HEK293 (cell line): ENCODE measurements at regions not wholly inside any gene's neighbourhood (a gene's known extent, or its start where the extent isn't known, plus 50 kb on each side); places are given as distances from the start of the nearest gene placed in this dataset.

Experiments
- CTCF ChIA-PET: fragments of 350-600 bp; formaldehyde crosslinking; extraction: SDS; loops from one replicate; lab custom pipeline; 2021; ENCODE audit warnings: antibody characterized with exemption; lab: Yijun Ruan, JAX
- POLR2A ChIA-PET: fragments of 300-600 bp; formaldehyde crosslinking; extraction: SDS; loops from one replicate; lab custom pipeline; 2020; ENCODE audit warnings: antibody characterized with exemption, inconsistent platforms; lab: Yijun Ruan, JAX
- H3K27ac ChIP-seq: fragments of 200-500 bp; sonication (Bioruptor generic); 2 replicates; pipeline ENCODE4 v1.5.1; 2014; ENCODE audit warnings: low read depth, low read length, control low read depth, inconsistent platforms; ENCODE audit errors: extremely low read depth
- H3K36me3 ChIP-seq, 2 experiments: fragments of 200-500 bp in 1 of 2; sonication (Bioruptor generic) in 1 of 2; 1 replicate in 1 of 2; 2 replicates in 1 of 2; pipeline ENCODE4 v1.5.1; 2014 to 2017; ENCODE audit warnings: inconsistent platforms in 2 of 2, low read length in 2 of 2; ENCODE audit not compliant: control insufficient read depth in 2 of 2, insufficient read depth in 1 of 2
- H3K4me1 ChIP-seq: fragments of 200-500 bp; sonication (Bioruptor generic); 2 replicates; pipeline ENCODE4 v1.5.1; 2014; ENCODE audit warnings: mild to moderate bottlenecking, low read length, inconsistent platforms; ENCODE audit not compliant: control insufficient read depth, insufficient read depth
- H3K4me3 ChIP-seq: 2 replicates; pipeline ENCODE4 v1.5.1; 2011; ENCODE audit warnings: low read depth, mild to moderate bottlenecking, control low read depth, low read length, moderate library complexity
- H3K9me3 ChIP-seq: fragments of 200-500 bp; sonication (Bioruptor generic); 2 replicates; pipeline ENCODE4 v1.5.1; 2014; ENCODE audit warnings: low read depth, low read length, inconsistent platforms; ENCODE audit not compliant: control insufficient read depth, insufficient read depth
- BCL6B ChIP-seq: fragments of 450-650 bp; formaldehyde crosslinking; IDR thresholded peaks from 2 replicates; pipeline ENCODE4 v1.5.1; 2017; ENCODE audit warnings: missing biosample characterization, missing genetic modification characterization
- FEZF1 ChIP-seq: fragments of 450-650 bp; formaldehyde crosslinking; IDR thresholded peaks from 2 replicates; pipeline ENCODE4 v1.5.1; 2016; ENCODE audit warnings: missing biosample characterization, missing genetic modification characterization
- HOXC10 ChIP-seq: sonication (generic); formaldehyde crosslinking; IDR thresholded peaks from 2 replicates; pipeline ENCODE4 v1.8.1; 2023; ENCODE audit warnings: mild to moderate bottlenecking, missing genetic modification reagents
- KLF10 ChIP-seq: fragments of 450-650 bp; IDR thresholded peaks from 2 replicates; pipeline ENCODE4 v1.5.1; 2018; ENCODE audit warnings: missing biosample characterization, mild to moderate bottlenecking, missing genetic modification characterization
- MYNN ChIP-seq: fragments of 450-650 bp; formaldehyde crosslinking; IDR thresholded peaks from 2 replicates; pipeline ENCODE4 v1.5.1; 2016; ENCODE audit warnings: missing biosample characterization, missing genetic modification characterization, borderline replicate concordance
- SP3 ChIP-seq: fragments of 450-650 bp; formaldehyde crosslinking; IDR thresholded peaks from 2 replicates; pipeline ENCODE4 v1.5.1; 2016; ENCODE audit warnings: missing biosample characterization, missing genetic modification characterization
- YY2 ChIP-seq: fragments of 450-650 bp; formaldehyde crosslinking; IDR thresholded peaks from 2 replicates; pipeline ENCODE4 v1.5.1; 2016; ENCODE audit warnings: missing biosample characterization, missing genetic modification characterization
- ZBTB11 ChIP-seq: fragments of 450-650 bp; formaldehyde crosslinking; conservative IDR thresholded peaks from 2 replicates; pipeline ENCODE4 v1.5.1; 2016; ENCODE audit warnings: low read depth, missing biosample characterization, missing genetic modification characterization
- ZBTB44 ChIP-seq: fragments of 450-650 bp; IDR thresholded peaks from 2 replicates; pipeline ENCODE4 v1.5.1; 2018; ENCODE audit warnings: missing biosample characterization, mild to moderate bottlenecking, missing genetic modification characterization
- ZBTB49 ChIP-seq: fragments of 450-650 bp; formaldehyde crosslinking; IDR thresholded peaks from 2 replicates; pipeline ENCODE4 v1.5.1; 2016; ENCODE audit warnings: missing biosample characterization, missing genetic modification characterization, low read depth
- ZBTB7A ChIP-seq: fragments of 450-650 bp; formaldehyde crosslinking; IDR thresholded peaks from 2 replicates; pipeline ENCODE4 v1.5.1; 2016; ENCODE audit warnings: low read depth, missing biosample characterization, missing genetic modification characterization
- ZEB2 ChIP-seq: fragments of 450-650 bp; formaldehyde crosslinking; IDR thresholded peaks from 2 replicates; pipeline ENCODE4 v1.5.1; 2016; ENCODE audit warnings: missing biosample characterization, missing genetic modification characterization
- ZNF341 ChIP-seq: fragments of 450-650 bp; formaldehyde crosslinking; IDR thresholded peaks from 2 replicates; pipeline ENCODE4; 2016; ENCODE audit warnings: low read depth, missing biosample characterization, missing genetic modification characterization
- ZNF354C ChIP-seq: fragments of 450-650 bp; formaldehyde crosslinking; IDR thresholded peaks from 2 replicates; pipeline ENCODE4 v1.5.1; 2016; ENCODE audit warnings: missing biosample characterization, missing genetic modification characterization, low read depth, borderline replicate concordance
- ZNF571 ChIP-seq: fragments of 450-650 bp; formaldehyde crosslinking; IDR thresholded peaks from 2 replicates; pipeline ENCODE4 v1.5.0; 2017; ENCODE audit warnings: missing biosample characterization, missing genetic modification characterization
- ZNF600 ChIP-seq: fragments of 450-650 bp; formaldehyde crosslinking; IDR thresholded peaks from 2 replicates; pipeline ENCODE4 v1.5.1; 2016; ENCODE audit warnings: missing biosample characterization, missing genetic modification characterization
- ZNF660 ChIP-seq: fragments of 450-650 bp; IDR thresholded peaks from 2 replicates; pipeline ENCODE4 v1.5.1; 2018; ENCODE audit warnings: missing biosample characterization, mild to moderate bottlenecking, missing genetic modification characterization
- ZNF830 ChIP-seq: fragments of 450-650 bp; IDR thresholded peaks from 2 replicates; pipeline ENCODE4 v1.5.0; 2018; ENCODE audit warnings: missing biosample characterization, missing genetic modification characterization, low read depth, mild to moderate bottlenecking, moderate library complexity
- ZSCAN16 ChIP-seq: fragments of 450-650 bp; formaldehyde crosslinking; IDR thresholded peaks from 2 replicates; pipeline ENCODE4 v1.5.1; 2016; ENCODE audit warnings: missing biosample characterization, missing genetic modification characterization
- ZSCAN18 ChIP-seq: fragments of 450-650 bp; formaldehyde crosslinking; IDR thresholded peaks from 2 replicates; pipeline ENCODE4 v1.5.1; 2016; ENCODE audit warnings: missing biosample characterization, missing genetic modification characterization

GRCh38 chr5:15023266-15023665 lies 151.7 kb upstream of the ANKH start:
- Histone ChIP-seq H3K4me1 (no peaks in the 10 kb centered on the region), H3K27ac (no peak overlapping the region), H3K9me3 (no peaks in the 10 kb centered on the region), H3K36me3 (no peaks in the 10 kb centered on the region), H3K4me3 (no peak overlapping the region)
- CTCF ChIA-PET = no interaction called here
- POLR2A ChIA-PET = no interaction called here
- TF ChIP-seq HOXC10 (no peak), SP3 (no peak), ZSCAN18 (tag by site-specific recombination) (no peak), YY2 (no peak), ZBTB11 (no peak)

- no peaks in the 10 kb centered on the region for H3K9me3 ChIP-seq
- H3K27ac ChIP-seq = no peak overlapping the region
- no peak for TF ChIP-seq ZNF354C (tag by site-specific recombination)
- TF ChIP-seq, all 188 proteins: peak for 0
- ChIA-PET POLR2A (interaction anchor here (0.7 kb wide), 1 partner anchor 380 kb away, joined by 3 read pairs; no protein-coding TSS in a partner anchor), CTCF (interaction anchor here (0.6 to 0.9 kb wide), 2 partner anchors 245 to 295 kb away, joined by 3 to 4 read pairs; no protein-coding TSS in a partner anchor)
- Histone ChIP-seq H3K4me1 (no peaks in the 10 kb centered on the region), H3K36me3 (no peaks in the 10 kb centered on the region), H3K4me3 (no peak overlapping the region)
Observed at GRCh38 chr5:15021266-15022046, 149.9 kb upstream of the ANKH start.

- Histone ChIP-seq H3K36me3 (no peaks in the 10 kb centered on the region), H3K9me3 (no peaks in the 10 kb centered on the region), H3K4me3 (no peak overlapping the region), H3K27ac (no peak overlapping the region), H3K4me1 (no peaks in the 10 kb centered on the region)
- CTCF ChIA-PET = interaction anchor here (0.6 to 0.9 kb wide), 3 partner anchors 244 to 300 kb away, joined by 3 to 4 read pairs (median 3); no protein-coding TSS in a partner anchor
- POLR2A ChIA-PET = no interaction called here
- TF ChIP-seq ZBTB7A (tag by site-specific recombination) (no peak), KLF10 (tag by site-specific recombination) (no peak), MYNN (tag by site-specific recombination) (no peak), ZEB2 (tag by site-specific recombination) (no peak), ZNF600 (tag by site-specific recombination) (no peak), ZBTB44 (tag by site-specific recombination) (no peak), ZNF830 (no peak), ZNF571 (tag by site-specific recombination) (no peak), ZBTB49 (tag by site-specific recombination) (no peak), BCL6B (no peak), ZNF341 (tag by site-specific recombination) (no peak), ZNF660 (tag by site-specific recombination) (no peak), FEZF1 (tag by site-specific recombination) (no peak), ZSCAN16 (tag by site-specific recombination) (no peak)
Observed at GRCh38 chr5:15020736-15021135, 149.2 kb upstream of the ANKH start.
